ENCODE measurements at regions not wholly inside any gene's neighbourhood (a gene's known extent, or its start where the extent isn't known, plus 50 kb on each side); places are given as distances from the start of the nearest gene placed in this dataset.
A peak's percentile ranks its signal among the peaks of the same experiment; 100 is the strongest.

DNA sequence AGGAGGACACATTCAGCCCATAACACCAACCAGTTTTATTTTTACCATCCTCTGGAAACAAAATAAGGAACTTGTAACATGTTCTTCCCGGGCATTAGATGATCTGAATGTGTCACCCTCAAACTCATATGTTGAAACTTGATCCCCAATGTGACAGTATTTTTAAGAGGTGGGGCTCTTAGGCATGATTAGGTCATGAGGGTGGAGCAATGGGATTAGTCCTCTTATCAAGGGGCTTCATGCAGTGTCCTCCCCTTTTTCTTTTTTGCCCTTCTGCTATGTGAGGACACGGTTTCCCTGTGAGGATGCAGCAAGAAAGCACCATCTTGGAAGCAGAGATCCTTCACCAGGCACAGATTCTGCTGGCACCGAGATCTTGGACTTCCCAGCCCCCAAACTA is 401.5 kb upstream of the TRIB2 start:
- DNase-seq (ENCODE audit: low read depth): no peak

DNA sequence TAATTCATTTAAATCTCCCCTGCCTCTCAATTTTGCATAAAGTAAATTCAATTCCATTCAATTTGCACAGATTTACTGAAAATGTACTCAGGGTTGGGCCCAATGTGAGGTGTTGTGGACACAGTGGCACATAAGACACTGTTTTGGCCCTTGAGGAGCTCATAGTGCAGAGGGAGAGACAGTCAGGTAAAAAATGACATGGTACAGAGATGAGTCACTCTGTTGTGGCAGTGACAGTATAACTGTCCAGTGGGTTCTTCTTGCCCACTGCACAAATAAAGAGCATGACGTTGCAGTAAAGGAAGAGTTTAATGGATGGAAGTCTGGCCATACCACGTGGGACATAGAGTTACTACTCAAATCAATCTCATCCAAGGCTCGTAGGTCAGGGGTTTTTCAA is 400.3 kb upstream of the TRIB2 start:
- DNase-seq (ENCODE audit: low read depth): no peak

DNA sequence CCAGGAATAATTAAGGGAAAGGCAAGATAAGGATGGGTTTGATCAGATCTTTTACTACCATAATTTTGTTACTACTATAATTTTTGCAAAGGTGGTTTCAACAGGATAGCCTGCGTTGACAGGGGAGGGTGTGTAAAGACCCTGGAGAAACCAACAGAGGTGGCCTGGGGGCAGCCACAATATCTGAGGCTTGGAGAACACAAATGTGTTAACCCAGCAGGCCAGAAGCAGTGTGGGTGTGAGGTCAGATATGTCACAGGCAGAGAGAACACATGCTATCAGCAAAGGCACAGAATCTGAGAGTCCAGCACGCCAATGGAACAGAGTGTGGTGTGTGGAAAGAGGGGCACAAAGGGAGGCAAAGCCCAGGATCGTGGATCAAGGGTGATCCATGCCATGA is 399.4 kb upstream of the TRIB2 start:
- DNase-seq (ENCODE audit: low read depth): no peak

GRCh38 chr2:12317814-12318426 is 398.8 kb upstream of the TRIB2 start:
- DNase-seq (ENCODE audit: low read depth): peak; percentile 81

GRCh38 chr2:12318427-12319057 is 398.2 kb upstream of the TRIB2 start:
- peak; percentile 93 for DNase-seq (ENCODE audit: low read depth)

GRCh38 chr2:12320027-12320734 is 396.6 kb upstream of the TRIB2 start:
- no peak for DNase-seq (ENCODE audit: low read depth)

DNA sequence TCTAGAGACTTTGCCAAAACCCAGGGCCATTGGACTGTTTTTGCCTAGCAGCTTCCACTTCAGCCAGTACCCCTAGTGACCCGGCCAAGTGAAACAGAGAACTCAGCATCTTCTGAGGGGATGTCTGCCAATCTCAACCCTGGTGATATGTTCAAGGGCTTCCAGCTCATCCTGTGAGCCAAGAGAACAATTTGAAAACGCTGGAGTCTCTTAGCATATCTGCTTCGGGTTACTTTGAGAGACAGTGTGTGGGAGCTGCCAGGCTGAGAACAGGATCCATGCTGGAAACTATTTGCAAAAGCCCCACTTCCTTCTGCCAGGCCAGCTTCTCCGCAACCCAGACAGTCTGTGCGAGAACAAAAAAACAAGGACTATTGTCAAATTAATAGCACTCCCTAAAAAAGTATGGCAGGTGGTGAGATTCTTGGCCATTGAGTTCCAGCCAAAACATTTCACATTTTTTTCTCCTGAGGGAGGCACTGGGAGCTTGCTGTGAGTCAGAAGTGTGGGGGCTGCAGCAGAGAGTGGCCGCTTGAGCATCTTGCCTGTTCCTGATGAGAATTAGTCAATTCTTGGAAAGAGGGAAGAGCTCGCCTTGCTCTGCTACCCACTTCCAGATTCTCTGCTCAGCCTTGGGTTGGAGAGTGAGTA is 395.6 kb upstream of the TRIB2 start:
- peak; percentile 78 for DNase-seq (ENCODE audit: low read depth)

GRCh38 chr2:12321886-12322285 is 394.9 kb upstream of the TRIB2 start:
- DNase-seq (ENCODE audit: low read depth): no peak

- no peak for DNase-seq (ENCODE audit: low read depth)
These were observed 390.9 kb upstream of the TRIB2 start for GRCh38 chr2:12325806-12326205.

GRCh38 chr2:12326449-12327190 is 390.1 kb upstream of the TRIB2 start:
- DNase-seq (ENCODE audit: low read depth): no peak

GRCh38 chr2:12330916-12331315 is 385.8 kb upstream of the TRIB2 start:
- no peak for DNase-seq (ENCODE audit: low read depth)

- DNase-seq (ENCODE audit: low read depth): no peak
These were observed 385.0 kb upstream of the TRIB2 start for GRCh38 chr2:12331698-12332097.

GRCh38 chr2:12333293-12333692 is 383.4 kb upstream of the TRIB2 start:
- no peak for DNase-seq (ENCODE audit: low read depth)

- DNase-seq (ENCODE audit: low read depth): no peak
These were observed 382.2 kb upstream of the TRIB2 start for GRCh38 chr2:12334412-12334966.

DNA sequence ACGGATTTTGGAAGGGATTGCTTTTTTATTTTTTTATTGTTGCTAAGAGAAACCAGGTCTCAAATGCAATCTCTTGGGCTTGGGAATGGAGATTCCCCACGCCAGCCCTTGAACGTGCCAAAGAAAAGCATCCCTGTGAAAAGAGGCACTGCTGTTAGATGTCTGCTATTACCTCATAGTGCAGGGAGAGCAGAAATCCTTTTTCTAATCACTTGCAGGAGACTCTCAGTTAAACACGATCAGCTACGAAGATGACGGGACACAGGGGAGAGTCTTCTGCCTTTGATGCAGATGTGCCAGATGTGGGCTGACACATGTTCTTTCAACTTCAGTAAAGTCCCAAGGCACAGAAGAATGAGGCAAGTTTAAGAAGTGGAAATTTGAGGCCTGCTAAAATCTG is 381.6 kb upstream of the TRIB2 start:
- DNase-seq (ENCODE audit: low read depth): no peak

DNA sequence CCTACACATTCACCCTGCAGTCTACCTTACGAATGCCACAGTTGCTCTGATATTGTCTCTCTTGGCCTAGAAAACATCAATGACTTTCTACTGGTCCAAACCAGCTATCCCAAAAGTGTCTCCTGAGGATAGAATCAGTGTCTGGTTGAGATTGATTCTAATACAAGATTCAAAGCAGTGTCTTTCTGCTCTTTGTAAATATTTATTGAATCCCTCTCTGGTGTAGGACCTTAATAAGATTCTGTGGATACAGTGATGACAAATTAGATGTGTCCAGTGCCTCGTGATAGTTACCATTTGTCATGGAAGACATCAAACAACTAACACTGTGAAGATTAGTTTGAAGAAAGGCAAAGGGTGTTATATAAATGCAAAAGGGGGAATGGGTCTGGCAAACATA is 380.7 kb upstream of the TRIB2 start:
- DNase-seq (ENCODE audit: low read depth): no peak

GRCh38 chr2:12338946-12339697 is 377.6 kb upstream of the TRIB2 start:
- DNase-seq (ENCODE audit: low read depth): no peak

- no peak for DNase-seq (ENCODE audit: low read depth)
These were observed 376.6 kb upstream of the TRIB2 start for GRCh38 chr2:12340164-12340563.

GRCh38 chr2:12341215-12341614 is 375.5 kb upstream of the TRIB2 start:
- no peak for DNase-seq (ENCODE audit: low read depth)

DNA sequence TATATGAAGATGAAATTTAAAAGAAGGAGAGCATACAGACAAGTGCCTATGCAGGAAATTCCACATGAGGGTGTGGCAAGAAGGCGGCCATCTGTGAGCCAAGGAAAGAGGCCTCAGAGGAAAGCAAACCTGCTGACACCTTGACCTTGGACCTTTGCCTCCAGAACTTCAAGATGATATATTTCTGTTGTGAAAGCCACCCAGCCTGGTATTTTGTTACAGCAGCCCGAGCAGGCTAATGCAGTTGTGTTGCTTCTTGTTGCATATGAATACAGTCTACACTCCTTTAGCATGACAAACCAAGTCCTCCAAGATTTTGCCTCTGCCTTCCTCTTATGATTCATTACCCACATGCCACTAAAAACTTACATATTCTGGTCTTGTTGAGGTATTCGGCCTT is 374.8 kb upstream of the TRIB2 start:
- DNase-seq (ENCODE audit: low read depth): no peak

DNA sequence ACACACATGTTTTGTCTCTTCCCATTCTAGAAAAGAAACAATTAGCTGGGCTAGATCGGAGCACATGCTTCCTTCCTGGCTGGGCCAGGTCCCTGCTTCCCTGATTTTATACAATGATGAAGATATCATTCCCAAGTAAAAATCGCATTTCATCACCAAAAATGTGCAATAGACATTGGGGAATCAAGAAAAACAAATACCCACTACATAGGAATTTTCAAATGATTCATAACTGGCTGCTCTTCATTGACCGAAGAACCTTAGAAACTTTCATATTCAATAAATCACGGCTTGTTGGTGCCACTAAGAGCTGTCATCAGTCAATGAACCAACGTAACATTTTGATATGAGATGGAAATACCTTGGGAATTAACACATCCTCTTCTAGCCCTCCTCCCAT is 373.6 kb upstream of the TRIB2 start:
- no peak for DNase-seq (ENCODE audit: low read depth)
